ENCODE measurements at regions not wholly inside any gene's neighbourhood (a gene's known extent, or its start where the extent isn't known, plus 50 kb on each side); places are given as distances from the start of the nearest gene placed in this dataset.

DNA sequence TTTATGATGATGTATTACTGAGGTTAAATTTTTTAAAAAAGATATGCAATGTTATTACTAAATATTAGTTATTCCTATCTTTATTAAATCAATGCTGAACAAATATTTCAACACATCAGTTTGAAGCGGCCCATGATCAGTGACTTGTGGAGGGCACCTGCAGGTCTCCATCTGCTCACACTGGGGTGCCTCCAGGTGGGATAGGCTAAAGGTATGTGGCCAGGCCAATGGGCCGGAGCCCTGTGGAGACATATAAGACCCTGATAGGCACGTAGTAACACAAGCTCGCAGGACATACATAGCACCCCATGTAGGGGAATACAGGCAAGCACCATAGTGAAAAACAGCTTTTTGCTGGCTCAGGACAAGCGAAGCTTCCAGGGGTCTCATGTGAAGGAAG, 469.8 kb downstream of the ZNF536 start:
- TF ChIP-seq SNAI2 (CRISPR knock-in tag; IDR thresholded peaks at IDR 0.05) = no peak
- TF ChIP-seq CSDC2 (CRISPR knock-in tag; IDR thresholded peaks at IDR 0.05) = no peak
- TF ChIP-seq, protein P1, sequence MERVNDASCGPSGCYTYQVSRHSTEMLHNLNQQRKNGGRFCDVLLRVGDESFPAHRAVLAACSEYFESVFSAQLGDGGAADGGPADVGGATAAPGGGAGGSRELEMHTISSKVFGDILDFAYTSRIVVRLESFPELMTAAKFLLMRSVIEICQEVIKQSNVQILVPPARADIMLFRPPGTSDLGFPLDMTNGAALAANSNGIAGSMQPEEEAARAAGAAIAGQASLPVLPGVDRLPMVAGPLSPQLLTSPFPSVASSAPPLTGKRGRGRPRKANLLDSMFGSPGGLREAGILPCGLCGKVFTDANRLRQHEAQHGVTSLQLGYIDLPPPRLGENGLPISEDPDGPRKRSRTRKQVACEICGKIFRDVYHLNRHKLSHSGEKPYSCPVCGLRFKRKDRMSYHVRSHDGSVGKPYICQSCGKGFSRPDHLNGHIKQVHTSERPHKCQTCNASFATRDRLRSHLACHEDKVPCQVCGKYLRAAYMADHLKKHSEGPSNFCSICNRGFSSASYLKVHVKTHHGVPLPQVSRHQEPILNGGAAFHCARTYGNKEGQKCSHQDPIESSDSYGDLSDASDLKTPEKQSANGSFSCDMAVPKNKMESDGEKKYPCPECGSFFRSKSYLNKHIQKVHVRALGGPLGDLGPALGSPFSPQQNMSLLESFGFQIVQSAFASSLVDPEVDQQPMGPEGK (CRISPR knock-in tag; IDR thresholded peaks at IDR 0.05; ENCODE audit: borderline replicate concordance) = no peak
- TF ChIP-seq, protein P2, sequence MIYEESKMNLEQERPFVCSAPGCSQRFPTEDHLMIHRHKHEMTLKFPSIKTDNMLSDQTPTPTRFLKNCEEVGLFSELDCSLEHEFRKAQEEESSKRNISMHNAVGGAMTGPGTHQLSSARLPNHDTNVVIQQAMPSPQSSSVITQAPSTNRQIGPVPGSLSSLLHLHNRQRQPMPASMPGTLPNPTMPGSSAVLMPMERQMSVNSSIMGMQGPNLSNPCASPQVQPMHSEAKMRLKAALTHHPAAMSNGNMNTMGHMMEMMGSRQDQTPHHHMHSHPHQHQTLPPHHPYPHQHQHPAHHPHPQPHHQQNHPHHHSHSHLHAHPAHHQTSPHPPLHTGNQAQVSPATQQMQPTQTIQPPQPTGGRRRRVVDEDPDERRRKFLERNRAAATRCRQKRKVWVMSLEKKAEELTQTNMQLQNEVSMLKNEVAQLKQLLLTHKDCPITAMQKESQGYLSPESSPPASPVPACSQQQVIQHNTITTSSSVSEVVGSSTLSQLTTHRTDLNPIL (CRISPR knock-in tag; IDR thresholded peaks at IDR 0.05; ENCODE audit: low read depth) = no peak
- no peak for TF ChIP-seq ARNTL (CRISPR knock-in tag; IDR thresholded peaks at IDR 0.05; ENCODE audit: borderline replicate concordance, low read depth)
- TF ChIP-seq ZFP3 (CRISPR knock-in tag; IDR thresholded peaks at IDR 0.05) = no peak
- TF ChIP-seq, protein P3, sequence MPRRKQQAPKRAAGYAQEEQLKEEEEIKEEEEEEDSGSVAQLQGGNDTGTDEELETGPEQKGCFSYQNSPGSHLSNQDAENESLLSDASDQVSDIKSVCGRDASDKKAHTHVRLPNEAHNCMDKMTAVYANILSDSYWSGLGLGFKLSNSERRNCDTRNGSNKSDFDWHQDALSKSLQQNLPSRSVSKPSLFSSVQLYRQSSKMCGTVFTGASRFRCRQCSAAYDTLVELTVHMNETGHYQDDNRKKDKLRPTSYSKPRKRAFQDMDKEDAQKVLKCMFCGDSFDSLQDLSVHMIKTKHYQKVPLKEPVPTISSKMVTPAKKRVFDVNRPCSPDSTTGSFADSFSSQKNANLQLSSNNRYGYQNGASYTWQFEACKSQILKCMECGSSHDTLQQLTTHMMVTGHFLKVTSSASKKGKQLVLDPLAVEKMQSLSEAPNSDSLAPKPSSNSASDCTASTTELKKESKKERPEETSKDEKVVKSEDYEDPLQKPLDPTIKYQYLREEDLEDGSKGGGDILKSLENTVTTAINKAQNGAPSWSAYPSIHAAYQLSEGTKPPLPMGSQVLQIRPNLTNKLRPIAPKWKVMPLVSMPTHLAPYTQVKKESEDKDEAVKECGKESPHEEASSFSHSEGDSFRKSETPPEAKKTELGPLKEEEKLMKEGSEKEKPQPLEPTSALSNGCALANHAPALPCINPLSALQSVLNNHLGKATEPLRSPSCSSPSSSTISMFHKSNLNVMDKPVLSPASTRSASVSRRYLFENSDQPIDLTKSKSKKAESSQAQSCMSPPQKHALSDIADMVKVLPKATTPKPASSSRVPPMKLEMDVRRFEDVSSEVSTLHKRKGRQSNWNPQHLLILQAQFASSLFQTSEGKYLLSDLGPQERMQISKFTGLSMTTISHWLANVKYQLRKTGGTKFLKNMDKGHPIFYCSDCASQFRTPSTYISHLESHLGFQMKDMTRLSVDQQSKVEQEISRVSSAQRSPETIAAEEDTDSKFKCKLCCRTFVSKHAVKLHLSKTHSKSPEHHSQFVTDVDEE (CRISPR knock-in tag; IDR thresholded peaks at IDR 0.05) = no peak
- TF ChIP-seq, protein P4, sequence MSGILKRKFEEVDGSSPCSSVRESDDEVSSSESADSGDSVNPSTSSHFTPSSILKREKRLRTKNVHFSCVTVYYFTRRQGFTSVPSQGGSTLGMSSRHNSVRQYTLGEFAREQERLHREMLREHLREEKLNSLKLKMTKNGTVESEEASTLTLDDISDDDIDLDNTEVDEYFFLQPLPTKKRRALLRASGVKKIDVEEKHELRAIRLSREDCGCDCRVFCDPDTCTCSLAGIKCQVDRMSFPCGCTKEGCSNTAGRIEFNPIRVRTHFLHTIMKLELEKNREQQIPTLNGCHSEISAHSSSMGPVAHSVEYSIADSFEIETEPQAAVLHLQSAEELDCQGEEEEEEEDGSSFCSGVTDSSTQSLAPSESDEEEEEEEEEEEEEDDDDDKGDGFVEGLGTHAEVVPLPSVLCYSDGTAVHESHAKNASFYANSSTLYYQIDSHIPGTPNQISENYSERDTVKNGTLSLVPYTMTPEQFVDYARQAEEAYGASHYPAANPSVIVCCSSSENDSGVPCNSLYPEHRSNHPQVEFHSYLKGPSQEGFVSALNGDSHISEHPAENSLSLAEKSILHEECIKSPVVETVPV (CRISPR knock-in tag; IDR thresholded peaks at IDR 0.05) = no peak
- TF ChIP-seq TCF4 (CRISPR knock-in tag; IDR thresholded peaks at IDR 0.05; ENCODE audit: borderline replicate concordance) = no peak
- TF ChIP-seq ZC3H10 (CRISPR knock-in tag; IDR thresholded peaks at IDR 0.05) = no peak
- no peak for TF ChIP-seq ZNF565 (CRISPR knock-in tag; conservative IDR thresholded peaks at IDR 0.05; ENCODE audit: low read depth)
- TF ChIP-seq TOX (CRISPR knock-in tag; IDR thresholded peaks at IDR 0.05; ENCODE audit: borderline replicate concordance) = no peak
- TF ChIP-seq ZNF70 (CRISPR knock-in tag; IDR thresholded peaks at IDR 0.05) = no peak
- no peak for TF ChIP-seq RARB (CRISPR knock-in tag; IDR thresholded peaks at IDR 0.05)

Measured in SK-N-SH treated with all-trans-retinoic acid at 6 μM for 48 hours (cell line).